Astrocyte (in vitro differentiated cells and primary cell): ENCODE measurements at regions not wholly inside any gene's neighbourhood (a gene's known extent, or its start where the extent isn't known, plus 50 kb on each side); places are given as distances from the start of the nearest gene placed in this dataset.

Source experiments
- DNase-seq: peaks from one replicate; pipeline ENCODE4 v3.0.0-alpha.2; 2010; ENCODE audit warnings: low read depth
- FAIRE-seq: peaks from 2 replicates; lab custom pipeline; 2011; peaks lifted over from hg19 to GRCh38; lab: Jason Lieb, UNC
- H2AFZ ChIP-seq: 2 replicates; pipeline ENCODE4 v1.6.0; 2012; ENCODE audit warnings: low read depth, low read length, inconsistent platforms
- H3K27ac ChIP-seq: 2 replicates; pipeline ENCODE4 v1.5.1; 2011; ENCODE audit warnings: low read depth, low read length, inconsistent platforms
- H3K27me3 ChIP-seq: 2 replicates; pipeline ENCODE4 v1.6.0; 2011; ENCODE audit warnings: low read length, inconsistent platforms; ENCODE audit not compliant: insufficient read depth
- H3K36me3 ChIP-seq: 2 replicates; pipeline ENCODE4 v1.5.1; 2011; ENCODE audit warnings: low read length, inconsistent platforms; ENCODE audit not compliant: insufficient read depth
- H3K4me1 ChIP-seq: 2 replicates; pipeline ENCODE4 v1.5.1; 2011; ENCODE audit warnings: low read length, inconsistent platforms; ENCODE audit not compliant: insufficient read depth
- H3K4me2 ChIP-seq: 2 replicates; pipeline ENCODE4 v1.6.0; 2012; ENCODE audit warnings: low read length, inconsistent platforms
- H3K4me3 ChIP-seq: 2 replicates; pipeline ENCODE4 v1.5.1; 2011; ENCODE audit warnings: low read depth, mild to moderate bottlenecking, low read length, inconsistent platforms; ENCODE audit not compliant: insufficient read depth
- H3K79me2 ChIP-seq: 2 replicates; pipeline ENCODE4 v1.6.0; 2012; ENCODE audit warnings: mild to moderate bottlenecking, low read length, inconsistent platforms; ENCODE audit not compliant: insufficient read depth
- H3K9ac ChIP-seq: 2 replicates; pipeline ENCODE4 v1.6.0; 2012; ENCODE audit warnings: mild to moderate bottlenecking, low read length, inconsistent platforms
- H3K9me3 ChIP-seq: 2 replicates; pipeline ENCODE4 v1.5.1; 2012; ENCODE audit warnings: low read depth, mild to moderate bottlenecking, low read length, inconsistent platforms; ENCODE audit not compliant: insufficient read depth
- H4K20me1 ChIP-seq: 2 replicates; pipeline ENCODE4 v1.6.0; 2012; ENCODE audit warnings: low read length, inconsistent platforms; ENCODE audit not compliant: insufficient read depth
- H3K27ac Mint-ChIP-seq: one replicate; pipeline ENCODE4 v1.8.0; 2021; ENCODE audit warnings: mild to moderate bottlenecking, mixed read lengths; ENCODE audit not compliant: unreplicated experiment
- H3K27me3 Mint-ChIP-seq: one replicate; pipeline ENCODE4 v1.8.0; 2021; ENCODE audit warnings: low read depth, mixed read lengths; ENCODE audit not compliant: unreplicated experiment
- H3K36me3 Mint-ChIP-seq: one replicate; pipeline ENCODE4 v1.8.0; 2021; ENCODE audit warnings: low read depth, mixed read lengths; ENCODE audit not compliant: unreplicated experiment
- H3K4me1 Mint-ChIP-seq: one replicate; pipeline ENCODE4 v1.8.0; 2021; ENCODE audit warnings: low read depth, mixed read lengths; ENCODE audit not compliant: unreplicated experiment
- H3K4me3 Mint-ChIP-seq: one replicate; pipeline ENCODE4 v1.8.0; 2021; ENCODE audit warnings: mild to moderate bottlenecking, moderate library complexity, mixed read lengths; ENCODE audit not compliant: unreplicated experiment
- H3K9me3 Mint-ChIP-seq: one replicate; pipeline ENCODE4 v1.8.0; 2021; ENCODE audit warnings: mild to moderate bottlenecking, mixed read lengths; ENCODE audit not compliant: unreplicated experiment
- CTCF ChIP-seq: IDR thresholded peaks from 2 replicates; pipeline ENCODE4 v1.5.1; 2011; ENCODE audit warnings: low read depth, mild to moderate bottlenecking, inconsistent platforms, low read length, moderate library complexity; ENCODE audit not compliant: insufficient read depth
- EZH2 ChIP-seq: IDR thresholded peaks from 2 replicates; pipeline ENCODE4 v1.6.1; 2012; ENCODE audit warnings: mild to moderate bottlenecking, low read length, inconsistent platforms; ENCODE audit not compliant: insufficient read depth

- H3K27ac ChIP-seq = no peak overlapping the region
- TF ChIP-seq EZH2 = no peak
- no peak for TF ChIP-seq CTCF
- no peaks in the 10 kb centered on the region for H3K27me3 ChIP-seq
- no peaks in the 10 kb centered on the region for H3K36me3 Mint-ChIP-seq
- H3K9me3 Mint-ChIP-seq = no peaks in the 10 kb centered on the region
- H3K36me3 ChIP-seq = no peaks in the 10 kb centered on the region
- H3K27ac Mint-ChIP-seq = no peak overlapping the region
- H3K9ac ChIP-seq = no peak overlapping the region
- FAIRE-seq = peak; percentile 88
- H3K4me3 Mint-ChIP-seq = no peak overlapping the region
- no peaks in the 10 kb centered on the region for H3K79me2 ChIP-seq
- H3K4me1 Mint-ChIP-seq = peaks cover 16% of the 10 kb centered on the region
- H3K4me1 ChIP-seq = peaks cover 19% of the 10 kb centered on the region
- H4K20me1 ChIP-seq = no peaks in the 10 kb centered on the region
- H3K9me3 ChIP-seq = no peaks in the 10 kb centered on the region
- no peak overlapping the region for H3K4me2 ChIP-seq
- no peak overlapping the region for H2AFZ ChIP-seq
- no peak overlapping the region for H3K4me3 ChIP-seq
- H3K27me3 Mint-ChIP-seq = no peaks in the 10 kb centered on the region
- peak; percentile 81 for DNase-seq
Measured at GRCh38 chr9:21672761-21673160, 129.7 kb upstream of the MTAP start.

GRCh38 chr9:21674894-21675293 lies 127.5 kb upstream of the MTAP start:
- TF ChIP-seq CTCF (no peak), EZH2 (no peak)

GRCh38 chr9:21677387-21677786 lies 125.0 kb upstream of the MTAP start:
- Mint-ChIP-seq H3K36me3 (no peaks in the 10 kb centered on the region), H3K27ac (no peak overlapping the region), H3K9me3 (no peaks in the 10 kb centered on the region), H3K4me3 (no peak overlapping the region), H3K27me3 (no peaks in the 10 kb centered on the region), H3K4me1 (peaks cover 24% of the 10 kb centered on the region)
- FAIRE-seq = peak; percentile 67
- Histone ChIP-seq H2AFZ (no peak overlapping the region), H3K27ac (peak overlapping the region; percentile 83), H3K27me3 (no peaks in the 10 kb centered on the region), H3K9ac (peak overlapping the region; percentile 73), H3K9me3 (no peaks in the 10 kb centered on the region), H3K4me3 (peak overlapping the region; percentile 4), H3K4me1 (peaks cover 46% of the 10 kb centered on the region), H3K4me2 (peak overlapping the region; percentile 77), H4K20me1 (no peaks in the 10 kb centered on the region), H3K36me3 (no peaks in the 10 kb centered on the region), H3K79me2 (peaks cover 3% of the 10 kb centered on the region)
- DNase-seq = no peak
- TF ChIP-seq CTCF (no peak), EZH2 (no peak)

More at GRCh38 chr9:21674894-21675293, 127.5 kb upstream of the MTAP start:
- H4K20me1 ChIP-seq = no peaks in the 10 kb centered on the region
- Mint-ChIP-seq H3K4me3 (no peak overlapping the region), H3K27ac (no peak overlapping the region), H3K27me3 (no peaks in the 10 kb centered on the region), H3K36me3 (no peaks in the 10 kb centered on the region), H3K9me3 (no peaks in the 10 kb centered on the region), H3K4me1 (peaks cover 21% of the 10 kb centered on the region)
- H3K9me3 ChIP-seq = no peaks in the 10 kb centered on the region
- no peak overlapping the region for H3K4me3 ChIP-seq
- peaks cover 31% of the 10 kb centered on the region for H3K4me1 ChIP-seq
- peak overlapping the region; percentile 33 for H3K27ac ChIP-seq
- peak overlapping the region; percentile 7 for H3K4me2 ChIP-seq
- H3K27me3 ChIP-seq = no peaks in the 10 kb centered on the region
- FAIRE-seq = no peak
- H3K9ac ChIP-seq = no peak overlapping the region
- H3K79me2 ChIP-seq = peaks cover 3% of the 10 kb centered on the region
- no peak for DNase-seq
- no peaks in the 10 kb centered on the region for H3K36me3 ChIP-seq
- H2AFZ ChIP-seq = no peak overlapping the region
